ENCODE measurements at regions not wholly inside any gene's neighbourhood (a gene's known extent, or its start where the extent isn't known, plus 50 kb on each side); places are given as distances from the start of the nearest gene placed in this dataset.

DNA sequence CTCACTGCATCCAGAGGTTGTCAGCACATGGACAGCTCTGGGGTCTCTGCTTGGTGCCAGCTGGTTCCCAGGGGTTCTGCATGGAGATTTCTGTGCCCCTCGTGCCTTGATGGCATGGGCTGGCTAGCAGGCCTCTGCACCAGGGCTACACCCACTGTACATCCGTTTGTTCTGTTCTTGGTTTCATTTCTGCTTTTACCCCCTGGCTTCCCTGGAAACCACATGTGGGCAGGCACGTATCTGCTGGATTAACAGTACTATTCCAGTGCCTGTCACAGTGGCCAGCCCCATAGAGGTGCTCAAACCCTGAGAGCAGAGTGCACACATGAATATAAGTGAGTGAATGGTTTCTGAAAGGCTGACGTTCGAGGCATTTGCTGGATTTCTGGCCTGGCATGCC lies 207.2 kb upstream of the GPR26 start:
- DNase-seq (no peak), ATAC-seq (ENCODE audit: poor library complexity) (no peak)
- no peak overlapping the region for H3K27ac ChIP-seq (ENCODE audit: low read depth in 1 of 2, low read length in 2 of 2)
- intact Hi-C loops (cut with DNase I, micrococcal nuclease) = no loop called here
- no peaks in the 10 kb centered on the region for H3K4me1 ChIP-seq (ENCODE audit: insufficient read depth, low read length)
- H3K9me3 ChIP-seq (ENCODE audit: control insufficient read depth in 1 of 2, insufficient read depth in 1 of 2, low read length in 2 of 2) = peaks cover 0 to 7% of the 10 kb centered on the region in 2 experiments
- Mint-ChIP-seq H3K36me3 (ENCODE audit: low read depth) (no peaks in the 10 kb centered on the region), H3K27me3 (peaks cover 10% of the 10 kb centered on the region), H3K4me3 (no peak overlapping the region), H3K27ac (no peak overlapping the region), H3K9me3 (no peaks in the 10 kb centered on the region), H3K4me1 (ENCODE audit: low read depth) (no peaks in the 10 kb centered on the region)
- ChIA-PET CTCF (no interaction called here), POLR2A (no interaction called here)
- no peaks in the 10 kb centered on the region for H3K36me3 ChIP-seq (ENCODE audit: insufficient read depth, low read length)
- H3K27me3 ChIP-seq (ENCODE audit: control insufficient read depth in 1 of 2, insufficient read depth in 2 of 2, low read length in 2 of 2) = no peaks in the 10 kb centered on the region
- TF ChIP-seq, protein P1, sequence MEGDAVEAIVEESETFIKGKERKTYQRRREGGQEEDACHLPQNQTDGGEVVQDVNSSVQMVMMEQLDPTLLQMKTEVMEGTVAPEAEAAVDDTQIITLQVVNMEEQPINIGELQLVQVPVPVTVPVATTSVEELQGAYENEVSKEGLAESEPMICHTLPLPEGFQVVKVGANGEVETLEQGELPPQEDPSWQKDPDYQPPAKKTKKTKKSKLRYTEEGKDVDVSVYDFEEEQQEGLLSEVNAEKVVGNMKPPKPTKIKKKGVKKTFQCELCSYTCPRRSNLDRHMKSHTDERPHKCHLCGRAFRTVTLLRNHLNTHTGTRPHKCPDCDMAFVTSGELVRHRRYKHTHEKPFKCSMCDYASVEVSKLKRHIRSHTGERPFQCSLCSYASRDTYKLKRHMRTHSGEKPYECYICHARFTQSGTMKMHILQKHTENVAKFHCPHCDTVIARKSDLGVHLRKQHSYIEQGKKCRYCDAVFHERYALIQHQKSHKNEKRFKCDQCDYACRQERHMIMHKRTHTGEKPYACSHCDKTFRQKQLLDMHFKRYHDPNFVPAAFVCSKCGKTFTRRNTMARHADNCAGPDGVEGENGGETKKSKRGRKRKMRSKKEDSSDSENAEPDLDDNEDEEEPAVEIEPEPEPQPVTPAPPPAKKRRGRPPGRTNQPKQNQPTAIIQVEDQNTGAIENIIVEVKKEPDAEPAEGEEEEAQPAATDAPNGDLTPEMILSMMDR (IDR thresholded peaks at IDR 0.05) = no peak
- no peak overlapping the region for H3K4me3 ChIP-seq (ENCODE audit: low read length)

DNA sequence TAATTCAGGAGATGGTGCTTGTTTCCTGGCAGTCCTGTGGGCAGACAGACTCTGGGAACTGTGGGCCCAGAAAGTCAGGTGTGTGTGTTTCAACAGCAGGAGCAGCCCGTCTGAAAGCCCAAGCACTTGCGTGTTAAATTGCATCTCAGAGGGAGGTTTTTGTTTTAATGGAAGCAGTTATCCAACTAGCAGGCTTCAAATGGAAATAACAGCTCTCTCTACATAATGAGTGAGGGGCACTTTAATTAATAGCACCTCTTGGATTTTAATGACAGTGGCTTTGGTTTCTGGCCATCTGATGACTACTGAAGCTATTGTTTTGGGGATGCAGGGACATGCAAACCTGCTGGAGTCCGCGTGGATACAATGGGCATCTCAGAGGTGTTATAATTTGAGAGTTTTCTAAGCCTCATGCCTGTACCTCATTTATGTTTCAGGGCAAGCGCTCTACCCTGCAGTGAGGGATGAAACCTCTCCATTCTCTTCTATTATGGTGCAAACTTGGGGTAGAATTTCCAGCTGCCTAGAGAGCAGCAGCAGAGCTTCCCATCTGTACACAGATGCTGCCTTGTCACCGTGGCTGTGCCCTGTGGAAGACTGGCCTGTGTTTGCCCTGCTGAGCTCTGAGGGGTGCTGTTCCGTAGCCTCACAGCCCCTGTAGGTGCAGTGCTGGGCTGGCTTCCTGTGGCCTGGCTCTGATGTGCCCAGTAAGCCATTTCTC lies 206.6 kb upstream of the GPR26 start:
- H3K4me3 ChIP-seq (ENCODE audit: low read length) = no peak overlapping the region
- Mint-ChIP-seq H3K9me3 (no peaks in the 10 kb centered on the region), H3K4me1 (ENCODE audit: low read depth) (no peaks in the 10 kb centered on the region), H3K27me3 (peaks cover 10% of the 10 kb centered on the region), H3K4me3 (no peak overlapping the region), H3K27ac (no peak overlapping the region), H3K36me3 (ENCODE audit: low read depth) (no peaks in the 10 kb centered on the region)
- no peaks in the 10 kb centered on the region for H3K36me3 ChIP-seq (ENCODE audit: insufficient read depth, low read length)
- no peaks in the 10 kb centered on the region for H3K4me1 ChIP-seq (ENCODE audit: insufficient read depth, low read length)
- TF ChIP-seq, protein P1 (IDR thresholded peaks at IDR 0.05) = no peak
- CTCF ChIA-PET = no interaction called here
- no peaks in the 10 kb centered on the region for H3K27me3 ChIP-seq (ENCODE audit: control insufficient read depth in 1 of 2, insufficient read depth in 2 of 2, low read length in 2 of 2)
- H3K27ac ChIP-seq (ENCODE audit: low read depth in 1 of 2, low read length in 2 of 2) = no peak overlapping the region
- intact Hi-C loops (cut with DNase I, micrococcal nuclease) = no loop called here
- H3K9me3 ChIP-seq (ENCODE audit: control insufficient read depth in 1 of 2, insufficient read depth in 1 of 2, low read length in 2 of 2) = peaks cover 0 to 7% of the 10 kb centered on the region in 2 experiments
- DNase-seq = no peak
- ATAC-seq (ENCODE audit: poor library complexity) = no peak
- POLR2A ChIA-PET = no interaction called here

DNA sequence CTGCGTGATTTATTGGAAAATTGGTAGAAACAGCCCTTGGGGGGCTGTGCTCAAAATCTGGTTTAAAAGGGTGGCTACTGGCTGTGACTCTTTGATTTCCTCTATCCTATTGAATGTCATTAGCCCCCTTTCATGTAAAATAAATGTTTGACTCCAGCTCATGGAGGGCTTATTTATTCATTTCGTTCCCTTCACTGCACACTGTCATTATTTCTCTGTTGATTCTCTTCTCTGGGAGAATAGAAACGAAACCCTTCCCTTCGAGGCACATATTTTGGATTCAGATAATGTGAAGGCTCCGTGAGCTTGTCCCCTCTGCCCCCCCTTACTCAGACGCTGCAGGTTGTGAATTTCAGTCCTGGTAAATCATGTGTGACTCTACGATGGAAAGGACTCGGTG lies 203.9 kb upstream of the GPR26 start:
- H3K27me3 ChIP-seq (ENCODE audit: control insufficient read depth in 1 of 2, insufficient read depth in 2 of 2, low read length in 2 of 2) = no peaks in the 10 kb centered on the region
- no peaks in the 10 kb centered on the region for H3K9me3 Mint-ChIP-seq
- intact Hi-C loops (cut with DNase I, micrococcal nuclease) = no loop called here
- CTCF ChIA-PET = no interaction called here
- TF ChIP-seq, protein P1 (IDR thresholded peaks at IDR 0.05) = no peak
- H3K9me3 ChIP-seq (ENCODE audit: control insufficient read depth in 1 of 2, insufficient read depth in 1 of 2, low read length in 2 of 2) = peaks cover 0 to 7% of the 10 kb centered on the region in 2 experiments
- H3K27me3 Mint-ChIP-seq = peaks cover 10% of the 10 kb centered on the region
- ATAC-seq (ENCODE audit: poor library complexity) (no peak), DNase-seq (no peak)
- POLR2A ChIA-PET = no interaction called here
- H3K4me1 Mint-ChIP-seq (ENCODE audit: low read depth) = no peaks in the 10 kb centered on the region
- no peak overlapping the region for H3K4me3 ChIP-seq (ENCODE audit: low read length)
- no peaks in the 10 kb centered on the region for H3K36me3 Mint-ChIP-seq (ENCODE audit: low read depth)
- H3K27ac Mint-ChIP-seq = no peak overlapping the region
- H3K4me3 Mint-ChIP-seq = no peak overlapping the region
- no peaks in the 10 kb centered on the region for H3K4me1 ChIP-seq (ENCODE audit: insufficient read depth, low read length)
- H3K27ac ChIP-seq (ENCODE audit: low read depth in 1 of 2, low read length in 2 of 2) = no peak overlapping the region
- no peaks in the 10 kb centered on the region for H3K36me3 ChIP-seq (ENCODE audit: insufficient read depth, low read length)
